ENCODE measurements at regions not wholly inside any gene's neighbourhood (a gene's known extent, or its start where the extent isn't known, plus 50 kb on each side); places are given as distances from the start of the nearest gene placed in this dataset.

- TF ChIP-seq CTCF (IDR thresholded peaks at IDR 0.05; ENCODE audit: insufficient read depth, low read depth, low read length, missing control alignments) = no peak
- no peak for DNase-seq (ENCODE audit: low read depth)
- H3K4me3 ChIP-seq (ENCODE audit: low read depth, low read length) = no peak overlapping the region
These were observed 488.4 kb downstream of the KLF5 start for GRCh38 chr13:73547239-73547638.

- no peak overlapping the region for H3K4me3 ChIP-seq (ENCODE audit: low read depth, low read length)
- DNase-seq (ENCODE audit: low read depth) = no peak
- TF ChIP-seq CTCF (IDR thresholded peaks at IDR 0.05; ENCODE audit: insufficient read depth, low read depth, low read length, missing control alignments) = no peak
These were observed 485.4 kb downstream of the KLF5 start for GRCh38 chr13:73544175-73544574.

- no peak for DNase-seq (ENCODE audit: low read depth)
- no peak for TF ChIP-seq CTCF (IDR thresholded peaks at IDR 0.05; ENCODE audit: insufficient read depth, low read depth, low read length, missing control alignments)
- no peak overlapping the region for H3K4me3 ChIP-seq (ENCODE audit: low read depth, low read length)
These were observed 483.6 kb downstream of the KLF5 start for GRCh38 chr13:73542446-73542845.

DNA sequence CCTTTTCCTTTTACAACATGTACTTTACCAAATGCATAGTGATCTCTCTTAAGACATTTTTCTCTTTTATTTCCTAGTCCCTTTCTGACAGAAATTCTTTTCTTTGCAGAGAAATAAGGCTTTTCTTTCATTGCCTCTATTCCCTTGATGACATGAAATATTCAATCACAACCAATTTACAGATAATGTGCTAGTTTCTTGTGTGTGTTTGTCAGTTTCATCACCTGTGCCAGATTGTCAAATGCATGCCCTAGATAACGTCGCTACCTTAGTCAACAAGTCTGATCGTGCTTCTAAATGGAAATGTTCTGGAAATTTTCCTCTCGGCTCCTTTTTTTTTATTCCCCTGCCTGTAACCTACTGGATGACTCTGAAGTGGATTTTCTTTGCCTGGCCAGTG is 478.1 kb downstream of the KLF5 start:
- TF ChIP-seq CTCF (IDR thresholded peaks at IDR 0.05; ENCODE audit: insufficient read depth, low read depth, low read length, missing control alignments) = no peak
- no peak overlapping the region for H3K4me3 ChIP-seq (ENCODE audit: low read depth, low read length)
- DNase-seq (ENCODE audit: low read depth) = no peak

DNA sequence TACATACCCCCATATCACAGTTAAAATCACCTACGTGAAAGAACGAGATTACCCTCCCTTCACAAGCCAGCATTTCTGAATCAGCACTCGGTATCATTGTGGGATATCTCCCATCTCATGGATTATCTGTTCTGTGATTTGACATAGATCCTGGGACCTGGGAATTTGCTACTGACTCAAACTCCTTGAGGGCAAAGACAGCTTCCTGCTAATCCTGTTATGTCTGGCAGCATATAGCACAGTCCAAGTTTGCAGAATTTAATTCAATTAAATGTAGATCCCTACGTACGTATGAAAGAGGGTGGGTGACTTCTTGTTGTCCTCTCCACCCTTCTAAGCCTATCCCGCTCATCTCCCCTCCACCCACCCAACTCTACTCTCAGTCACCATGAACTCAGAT is 476.5 kb downstream of the KLF5 start:
- TF ChIP-seq CTCF (IDR thresholded peaks at IDR 0.05; ENCODE audit: insufficient read depth, low read depth, low read length, missing control alignments) = no peak
- no peak for DNase-seq (ENCODE audit: low read depth)
- H3K4me3 ChIP-seq (ENCODE audit: low read depth, low read length) = no peak overlapping the region

GRCh38 chr13:73532987-73533510 is 474.2 kb downstream of the KLF5 start:
- TF ChIP-seq CTCF (IDR thresholded peaks at IDR 0.05; ENCODE audit: insufficient read depth, low read depth, low read length, missing control alignments) = no peak
- DNase-seq (ENCODE audit: low read depth) = no peak
- no peak overlapping the region for H3K4me3 ChIP-seq (ENCODE audit: low read depth, low read length)

- TF ChIP-seq CTCF (IDR thresholded peaks at IDR 0.05; ENCODE audit: insufficient read depth, low read depth, low read length, missing control alignments) = no peak
- H3K4me3 ChIP-seq (ENCODE audit: low read depth, low read length) = no peak overlapping the region
- no peak for DNase-seq (ENCODE audit: low read depth)
These were observed 473.8 kb downstream of the KLF5 start for GRCh38 chr13:73532582-73532981.

All from GM12865 (cell line).